H9 (cell line): ENCODE measurements at regions not wholly inside any gene's neighbourhood (a gene's known extent, or its start where the extent isn't known, plus 50 kb on each side); places are given as distances from the start of the nearest gene placed in this dataset.
"Not testable (repeated sequence)": the region's sequence is repeated elsewhere in the genome, so short reads cannot be mapped to it uniquely, and the experiment has no call there.

Experiments used
- DNase-seq: peaks from one replicate; pipeline ENCODE4 v3.0.0-alpha.2; 2017
- H2AFZ ChIP-seq: one replicate; pipeline ENCODE4 v1.6.1; 2013; ENCODE audit warnings: mild to moderate bottlenecking, low read length, control low read depth, moderate library complexity
- H2AK5ac ChIP-seq: 2 replicates; pipeline ENCODE4 v1.6.1; 2013; ENCODE audit warnings: low read length, control low read depth, mixed read lengths; ENCODE audit not compliant: insufficient read length
- H2BK120ac ChIP-seq: one replicate; pipeline ENCODE4 v1.6.1; 2013; ENCODE audit warnings: low read depth, mild to moderate bottlenecking, low read length, control low read depth, inconsistent platforms; ENCODE audit not compliant: poor library complexity, severe bottlenecking
- H2BK12ac ChIP-seq: 2 replicates; pipeline ENCODE4 v1.6.1; 2013; ENCODE audit warnings: low read length, control low read depth, mixed read lengths, low read depth; ENCODE audit not compliant: insufficient read length
- H2BK15ac ChIP-seq: 2 replicates; pipeline ENCODE4 v1.6.1; 2013; ENCODE audit warnings: low read depth, low read length, control low read depth
- H2BK20ac ChIP-seq: one replicate; pipeline ENCODE4 v1.6.1; 2013; ENCODE audit warnings: low read depth, mild to moderate bottlenecking, low read length, control low read depth, inconsistent platforms; ENCODE audit not compliant: poor library complexity, severe bottlenecking
- H2BK5ac ChIP-seq: 2 replicates; pipeline ENCODE4 v1.6.1; 2013; ENCODE audit warnings: low read length, control low read depth, mixed read lengths; ENCODE audit not compliant: insufficient read length
- H3K14ac ChIP-seq: 2 replicates; pipeline ENCODE4 v1.6.1; 2013; ENCODE audit warnings: low read length, control low read depth; ENCODE audit not compliant: insufficient read depth
- H3K18ac ChIP-seq: 2 replicates; pipeline ENCODE4 v1.6.1; 2013; ENCODE audit warnings: low read depth, mild to moderate bottlenecking, mixed read lengths, low read length, control low read depth; ENCODE audit not compliant: insufficient read length
- H3K23ac ChIP-seq: 2 replicates; pipeline ENCODE4 v1.6.1; 2013; ENCODE audit warnings: low read length, control low read depth, mixed read lengths, low read depth; ENCODE audit not compliant: insufficient read length
- H3K23me2 ChIP-seq: 2 replicates; pipeline ENCODE4 v1.6.1; 2013; ENCODE audit warnings: low read depth, mild to moderate bottlenecking, mixed read lengths, low read length, control low read depth; ENCODE audit not compliant: insufficient read length, poor library complexity, severe bottlenecking
- H3K27ac ChIP-seq: 2 replicates; pipeline ENCODE4 v1.5.1; 2013; ENCODE audit warnings: low read length, control low read depth, mixed read lengths, low read depth; ENCODE audit not compliant: insufficient read length
- H3K27me3 ChIP-seq: 2 replicates; pipeline ENCODE4 v1.6.1; 2013; ENCODE audit warnings: low read length, control low read depth, inconsistent platforms; ENCODE audit not compliant: insufficient read depth
- H3K4ac ChIP-seq: 2 replicates; pipeline ENCODE4 v1.6.1; 2013; ENCODE audit warnings: low read depth, mild to moderate bottlenecking, control low read depth, inconsistent platforms, low read length, moderate library complexity
- H3K4me1 ChIP-seq: 2 replicates; pipeline ENCODE4 v1.6.1; 2013; ENCODE audit warnings: low read length, control low read depth, inconsistent platforms; ENCODE audit not compliant: insufficient read depth
- H3K4me2 ChIP-seq: 2 replicates; pipeline ENCODE4 v1.6.1; 2013; ENCODE audit warnings: low read length, control low read depth, mixed read lengths; ENCODE audit not compliant: insufficient read length, insufficient read depth
- H3K56ac ChIP-seq: 2 replicates; pipeline ENCODE4 v1.6.1; 2013; ENCODE audit warnings: low read depth, mild to moderate bottlenecking, mixed read lengths, low read length, control low read depth; ENCODE audit not compliant: insufficient read length
- H3K79me1 ChIP-seq: 2 replicates; pipeline ENCODE4 v1.6.1; 2013; ENCODE audit warnings: low read depth, mild to moderate bottlenecking, moderate library complexity, low read length, control low read depth, inconsistent platforms; ENCODE audit not compliant: insufficient read depth, poor library complexity, severe bottlenecking
- H3K79me2 ChIP-seq: 2 replicates; pipeline ENCODE4 v1.6.1; 2013; ENCODE audit warnings: low read length, control low read depth, inconsistent platforms; ENCODE audit not compliant: insufficient read depth
- H3K9ac ChIP-seq: 2 replicates; pipeline ENCODE4 v1.6.1; 2013; ENCODE audit warnings: low read length, control low read depth, mixed read lengths; ENCODE audit not compliant: insufficient read length; ENCODE audit errors: extremely low read depth
- H3K9me3 ChIP-seq: one replicate; pipeline ENCODE4 v1.6.1; 2013; ENCODE audit warnings: low read depth, low read length, inconsistent platforms; ENCODE audit not compliant: control insufficient read depth
- H3T11ph ChIP-seq: one replicate; pipeline ENCODE4 v1.6.1; 2013; ENCODE audit warnings: mild to moderate bottlenecking, low read length, control low read depth, inconsistent platforms
- H4K20me1 ChIP-seq: one replicate; pipeline ENCODE4 v1.6.1; 2013; ENCODE audit not compliant: control insufficient read depth, insufficient read length, insufficient read depth
- H4K5ac ChIP-seq: 2 replicates; pipeline ENCODE4 v1.6.1; 2013; ENCODE audit warnings: low read depth, mild to moderate bottlenecking, mixed read lengths, low read length, control low read depth; ENCODE audit not compliant: insufficient read length
- H4K8ac ChIP-seq: replicated peaks from 2 replicates; pipeline ENCODE4 v1.6.1; 2013; ENCODE audit warnings: low read length, control low read depth, mixed read lengths, low read depth; ENCODE audit not compliant: insufficient read length
- H4K91ac ChIP-seq: 2 replicates; pipeline ENCODE4 v1.6.1; 2013; ENCODE audit warnings: low read depth, mild to moderate bottlenecking, moderate library complexity, mixed read lengths, low read length, control low read depth; ENCODE audit not compliant: insufficient read length
- H3K27ac Mint-ChIP-seq, 3 experiments: 2 replicates in 2 of 3; 3 replicates in 1 of 3; pipeline ENCODE4 v1.8.0; 2020 to 2021; ENCODE audit warnings: mixed read lengths in 3 of 3, mild to moderate bottlenecking in 1 of 3, moderate library complexity in 1 of 3
- H3K27me3 Mint-ChIP-seq: 2 replicates; pipeline ENCODE4 v1.8.0; 2021; ENCODE audit warnings: low read depth, mild to moderate bottlenecking, moderate library complexity, mixed read lengths
- H3K36me3 Mint-ChIP-seq, 3 experiments: 2 replicates in 2 of 3; 3 replicates in 1 of 3; pipeline ENCODE4 v1.8.0; 2020 to 2021; ENCODE audit warnings: low read depth in 3 of 3, mixed read lengths in 3 of 3; ENCODE audit not compliant: insufficient read depth in 1 of 3
- H3K4me1 Mint-ChIP-seq, 2 experiments: 2 replicates each; pipeline ENCODE4 v1.8.0; 2020; ENCODE audit warnings: mixed read lengths in 2 of 2
- H3K4me3 Mint-ChIP-seq, 2 experiments: 2 replicates in 1 of 2; 3 replicates in 1 of 2; pipeline ENCODE4 v1.8.0; 2020 to 2021; ENCODE audit warnings: mild to moderate bottlenecking in 2 of 2, mixed read lengths in 2 of 2, moderate library complexity in 1 of 2
- H3K9me3 Mint-ChIP-seq, 2 experiments: 2 replicates in 1 of 2; 3 replicates in 1 of 2; pipeline ENCODE4 v1.8.0; 2020; ENCODE audit warnings: mild to moderate bottlenecking in 2 of 2, mixed read lengths in 2 of 2, moderate library complexity in 1 of 2
- CTCF ChIP-seq: fragments of 200-600 bp; sonication (generic); conservative IDR thresholded peaks from 3 replicates; pipeline ENCODE4 v1.8.0; 2021; ENCODE audit warnings: antibody characterized with exemption, mild to moderate bottlenecking
- WGBS: extraction: QIAGEN DNeasy Blood & Tissue Kit; methylation state at CpG from one replicate; pipeline ENCODE4 v1.1.7; 2013; ENCODE audit warnings: missing lambda C conversion rate, low lambda C conversion rate, mixed read lengths; ENCODE audit not compliant: insufficient read length; ENCODE audit errors: extremely low coverage; 5-methylcytosine and 5-hydroxymethylcytosine counted together

GRCh38 chr6:134426623-134427022 lies 108.7 kb upstream of the SGK1 start:
- H3K27ac ChIP-seq: no peak overlapping the region
- H3K4me2 ChIP-seq: no peak overlapping the region
- H4K8ac ChIP-seq: no peak overlapping the region
- H3K4ac ChIP-seq: no peak overlapping the region
- H2BK5ac ChIP-seq: no peak overlapping the region
- H3K27me3 Mint-ChIP-seq: no peaks in the 10 kb centered on the region; the same call in 1 of the 2 replicates
- peaks cover 4% of the 10 kb centered on the region in 2 experiments; a peak in 2 of 4 replicates for H3K4me1 Mint-ChIP-seq
- TF ChIP-seq CTCF: no peak
- no peak overlapping the region for H3K23ac ChIP-seq
- no peak overlapping the region for H3K9ac ChIP-seq
- DNase-seq: no peak
- no peak overlapping the region for H3K14ac ChIP-seq
- H3K56ac ChIP-seq: no peak overlapping the region
- no peaks in the 10 kb centered on the region for H3K27me3 ChIP-seq
- H3K36me3 Mint-ChIP-seq: peaks cover 0 to 8% (median 3%) of the 10 kb centered on the region in 3 experiments; a peak in 4 of 7 replicates
- H3K23me2 ChIP-seq: peaks cover 2% of the 10 kb centered on the region
- no peak overlapping the region for H3K18ac ChIP-seq
- no peak overlapping the region for H2BK12ac ChIP-seq
- no peaks in the 10 kb centered on the region for H4K20me1 ChIP-seq
- H2BK15ac ChIP-seq: no peak overlapping the region
- H2AK5ac ChIP-seq: no peak overlapping the region
- no peaks in the 10 kb centered on the region; the same call in 1 of the 2 replicates for H3K4me1 ChIP-seq
- no peak overlapping the region for H2AFZ ChIP-seq
- no peak overlapping the region for H4K91ac ChIP-seq
- H3K79me2 ChIP-seq: no peaks in the 10 kb centered on the region
- H3K79me1 ChIP-seq: no peaks in the 10 kb centered on the region
- no peak overlapping the region for H3K27ac Mint-ChIP-seq
- H4K5ac ChIP-seq: no peak overlapping the region
- no peak overlapping the region for H2BK20ac ChIP-seq
- H2BK120ac ChIP-seq: no peak overlapping the region
- H3T11ph ChIP-seq: no peak overlapping the region
- H3K9me3 ChIP-seq: no peaks in the 10 kb centered on the region
- H3K4me3 Mint-ChIP-seq: no peak overlapping the region
- WGBS: 100% methylated on average over 1 of the region's 4 CpGs
- H3K9me3 Mint-ChIP-seq: peaks cover 3 to 7% of the 10 kb centered on the region in 2 experiments; a peak in 4 of 5 replicates

GRCh38 chr6:134425917-134426316 lies 108.0 kb upstream of the SGK1 start:
- H3K4me3 Mint-ChIP-seq, H3K27me3 ChIP-seq, H3K9ac ChIP-seq, H3K14ac ChIP-seq, H3K4me1 ChIP-seq, H3K4me2 ChIP-seq, H2BK20ac ChIP-seq, H3K27ac ChIP-seq, DNase-seq, H3T11ph ChIP-seq, H2BK12ac ChIP-seq, H3K23ac ChIP-seq, H2BK5ac ChIP-seq, H4K5ac ChIP-seq, H2AK5ac ChIP-seq, H3K56ac ChIP-seq, H3K79me2 ChIP-seq, H4K8ac ChIP-seq, H2AFZ ChIP-seq, H3K18ac ChIP-seq, H2BK15ac ChIP-seq, H3K4me1 Mint-ChIP-seq, H3K27me3 Mint-ChIP-seq, H3K9me3 ChIP-seq, H2BK120ac ChIP-seq, H3K23me2 ChIP-seq, H3K27ac Mint-ChIP-seq, H3K79me1 ChIP-seq, H4K91ac ChIP-seq, H3K4ac ChIP-seq, H4K20me1 ChIP-seq: not testable (repeated sequence)
- Mint-ChIP-seq H3K36me3 (peaks cover under 1 to 14% (median 4%) of the 10 kb centered on the region in 3 experiments; a peak in 5 of 7 replicates), H3K9me3 (peaks cover 6 to 13% of the 10 kb centered on the region in 2 experiments; a peak in 4 of 5 replicates)
- WGBS: no CpG with 5 or more reads among the region's 1 CpG
